GM12873 (cell line): ENCODE measurements at regions not wholly inside any gene's neighbourhood (a gene's known extent, or its start where the extent isn't known, plus 50 kb on each side); places are given as distances from the start of the nearest gene placed in this dataset.

Source experiments
- CTCF ChIP-seq: IDR thresholded peaks from 2 replicates; pipeline ENCODE4 v1.5.1; 2012; ENCODE audit warnings: low read depth, mild to moderate bottlenecking, moderate library complexity, low read length, control low read depth; ENCODE audit not compliant: insufficient read depth; ENCODE audit errors: missing control alignments

- TF ChIP-seq CTCF, result no peak
Observed at GRCh38 chr16:9503251-9503984, 412.0 kb downstream of the HAPSTR1 start.

GRCh38 chr16:9508328-9508936 is 417.0 kb downstream of the HAPSTR1 start:
- TF ChIP-seq CTCF, result no peak

- no peak for TF ChIP-seq CTCF
Observed at GRCh38 chr16:9509663-9510062, 418.2 kb downstream of the HAPSTR1 start.

- TF ChIP-seq CTCF, result no peak
Observed at GRCh38 chr16:9511389-9511788, 419.9 kb downstream of the HAPSTR1 start.

- no peak for TF ChIP-seq CTCF
Observed at GRCh38 chr16:9516444-9516843, 425.0 kb downstream of the HAPSTR1 start.

GRCh38 chr16:9518051-9518450 is 426.6 kb downstream of the HAPSTR1 start:
- TF ChIP-seq CTCF, result no peak

- no peak for TF ChIP-seq CTCF
Observed at GRCh38 chr16:9518581-9518980, 427.1 kb downstream of the HAPSTR1 start.
